ENCODE measurements at regions not wholly inside any gene's neighbourhood (a gene's known extent, or its start where the extent isn't known, plus 50 kb on each side); places are given as distances from the start of the nearest gene placed in this dataset.

GRCh38 chr6:81511423-81511822, 241.1 kb downstream of the TENT5A start:
- Histone ChIP-seq H2AFZ (ENCODE audit: low read length) (no peak overlapping the region), H3K18ac (ENCODE audit: extremely low read depth, low read length) (no peak overlapping the region), H3K9ac (replicated peaks in 1 of 4; ENCODE audit: extremely low read depth in 1 of 4, low read depth in 3 of 4, low read length in 3 of 4) (no peak overlapping the region), H3K79me2 (ENCODE audit: control insufficient read depth in 1 of 2, insufficient read depth in 2 of 2, low read length in 2 of 2) (no peaks in the 10 kb centered on the region), H4K5ac (ENCODE audit: insufficient read length, low read depth, low read length) (no peak overlapping the region), H4K8ac (ENCODE audit: extremely low read depth, insufficient read depth, low read length) (no peak overlapping the region), H3K4me2 (ENCODE audit: insufficient read depth in 1 of 2, low read depth in 2 of 2, low read length in 2 of 2) (no peak overlapping the region), H3K79me1 (ENCODE audit: low read depth, low read length) (no peaks in the 10 kb centered on the region), H3K23me2 (ENCODE audit: low read depth, low read length) (no peaks in the 10 kb centered on the region), H2BK120ac (replicated peaks; ENCODE audit: low read depth, low read length) (no peak overlapping the region), H2BK15ac (ENCODE audit: low read length) (no peak overlapping the region), H3K4ac (replicated peaks; ENCODE audit: insufficient read length, low read depth, low read length) (no peak overlapping the region), H3K14ac (ENCODE audit: insufficient read length) (no peak overlapping the region), H3K23ac (ENCODE audit: insufficient read length) (no peak overlapping the region), H3K4me1 (replicated peaks in 1 of 4; ENCODE audit: control insufficient read depth in 3 of 4, insufficient read depth in 4 of 4, low read length in 3 of 4) (no peaks in the 10 kb centered on the region), H2BK12ac (ENCODE audit: low read depth, low read length) (no peak overlapping the region), H4K91ac (replicated peaks; ENCODE audit: insufficient read length, low read length) (no peak overlapping the region), H2AK5ac (ENCODE audit: low read depth, low read length) (no peak overlapping the region), H3K36me3 (ENCODE audit: control insufficient read depth in 2 of 4, insufficient read depth in 4 of 4, low read length in 3 of 4) (no peaks in the 10 kb centered on the region; a peak in 1 of 8 replicates), H2BK5ac (ENCODE audit: low read depth, low read length) (no peak overlapping the region), H3K27ac (ENCODE audit: low read depth, low read length) (no peak overlapping the region), H3K4me3 (ENCODE audit: extremely low read depth in 1 of 4, insufficient read depth in 2 of 4, low read depth in 3 of 4, low read length in 4 of 4) (no peak overlapping the region), H3K56ac (replicated peaks; ENCODE audit: insufficient read length, low read depth, low read length) (no peak overlapping the region), H2BK20ac (ENCODE audit: low read length) (no peak overlapping the region), H4K20me1 (replicated peaks in 1 of 2; ENCODE audit: control insufficient read depth in 1 of 2, insufficient read depth in 2 of 2, low read length in 2 of 2) (no peaks in the 10 kb centered on the region), H3K9me3 (ENCODE audit: insufficient read depth in 2 of 2, low read depth in 1 of 2, low read length in 1 of 2) (no peaks in the 10 kb centered on the region), H3K27me3 (replicated peaks in 1 of 4; ENCODE audit: control insufficient read depth in 3 of 4, extremely low read depth in 1 of 4, insufficient read depth in 3 of 4, low read length in 3 of 4) (no peaks in the 10 kb centered on the region)
- TF ChIP-seq RBBP5 (IDR thresholded peaks at IDR 0.05; ENCODE audit: borderline replicate concordance, low read depth, low read length) (no peak), SIN3A (conservative IDR thresholded peaks at IDR 0.05 in 1 of 2, IDR thresholded peaks at IDR 0.05 in 1 of 2; ENCODE audit: low read depth in 1 of 2, low read length in 2 of 2) (no peak), FOSL1 (IDR thresholded peaks at IDR 0.05; ENCODE audit: insufficient read depth, low read depth, low read length) (no peak), SP1 (IDR thresholded peaks at IDR 0.05; ENCODE audit: low read depth, low read length) (no peak), SAP30 (IDR thresholded peaks at IDR 0.05; ENCODE audit: insufficient read depth, insufficient replicate concordance, low read length) (no peak), CTBP2 (IDR thresholded peaks at IDR 0.05; ENCODE audit: borderline replicate concordance, insufficient read depth, insufficient read length, low read length) (no peak), MAFK (IDR thresholded peaks at IDR 0.05; ENCODE audit: low read depth, low read length) (no peak), CHD2 (IDR thresholded peaks at IDR 0.05; ENCODE audit: low read length) (no peak), TBP (IDR thresholded peaks at IDR 0.05; ENCODE audit: low read depth, low read length) (no peak)
- ChIA-PET CTCF (ENCODE audit: partially characterized antibody) (no interaction called here), POLR2A (ENCODE audit: partially characterized antibody) (no interaction called here)
- DNase-seq (ENCODE audit: low read depth in 1 of 2, low spot score in 2 of 2) (no peak), FAIRE-seq (no peak)
- 0% methylated on average over 1 of the region's 1 CpG; no CpG with 5 or more reads in 1 of the 2 experiments for WGBS, 2 experiments (ENCODE audit: extremely low coverage in 1 of 2, insufficient coverage in 1 of 2, insufficient read length in 1 of 2, insufficient replicate concordance in 2 of 2, low coverage in 1 of 2, low lambda C conversion rate in 2 of 2, missing lambda C conversion rate in 1 of 2)

All from H1 (cell line).